GM12873 (cell line): ENCODE measurements at regions not wholly inside any gene's neighbourhood (a gene's known extent, or its start where the extent isn't known, plus 50 kb on each side); places are given as distances from the start of the nearest gene placed in this dataset.

ENCODE experiments used
- CTCF ChIP-seq: IDR thresholded peaks from 2 replicates; pipeline ENCODE4 v1.5.1; 2012; ENCODE audit warnings: low read depth, mild to moderate bottlenecking, moderate library complexity, low read length, control low read depth; ENCODE audit not compliant: insufficient read depth; ENCODE audit errors: missing control alignments

DNA sequence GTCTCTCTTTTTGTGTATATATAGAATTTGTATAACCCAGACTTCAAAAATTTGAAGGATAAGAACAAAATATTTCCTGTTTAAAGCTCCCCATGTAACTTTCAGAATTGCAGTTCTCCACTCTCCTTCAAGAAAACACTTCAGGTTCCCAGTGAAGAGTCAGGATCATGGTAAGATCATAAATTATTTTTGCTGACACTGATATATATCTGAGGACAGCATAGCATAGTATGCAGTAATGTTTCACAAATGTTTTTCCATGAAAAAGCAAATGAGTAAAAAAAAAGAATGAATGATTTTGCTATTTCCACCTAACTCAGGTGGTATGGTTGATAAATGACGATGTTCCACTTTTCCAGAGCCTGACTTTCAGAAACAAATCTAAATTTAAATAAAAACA, 545.6 kb upstream of the EPHA7 start:
- no peak for TF ChIP-seq CTCF

DNA sequence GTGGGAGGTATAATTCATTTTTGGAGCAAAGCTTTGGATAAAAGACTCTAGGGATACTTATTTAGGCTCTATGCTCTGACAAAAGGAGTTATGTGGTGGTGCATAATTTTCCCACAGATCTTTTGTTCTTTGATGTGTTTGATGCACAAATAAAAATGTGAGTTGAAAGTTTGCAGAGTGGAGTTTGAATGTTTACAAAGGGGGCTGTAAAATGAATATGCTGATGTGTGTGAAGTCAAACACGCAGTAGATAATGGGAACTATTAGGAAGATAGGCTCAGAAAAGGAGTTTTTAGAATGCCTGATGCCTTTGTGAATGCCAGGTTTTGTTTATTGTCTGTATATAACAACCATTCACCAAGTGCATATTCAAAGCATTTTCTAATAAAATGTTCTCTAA, 545.0 kb upstream of the EPHA7 start:
- TF ChIP-seq CTCF: no peak

GRCh38 chr6:93962566-93962965, 543.2 kb upstream of the EPHA7 start:
- TF ChIP-seq CTCF: no peak

DNA sequence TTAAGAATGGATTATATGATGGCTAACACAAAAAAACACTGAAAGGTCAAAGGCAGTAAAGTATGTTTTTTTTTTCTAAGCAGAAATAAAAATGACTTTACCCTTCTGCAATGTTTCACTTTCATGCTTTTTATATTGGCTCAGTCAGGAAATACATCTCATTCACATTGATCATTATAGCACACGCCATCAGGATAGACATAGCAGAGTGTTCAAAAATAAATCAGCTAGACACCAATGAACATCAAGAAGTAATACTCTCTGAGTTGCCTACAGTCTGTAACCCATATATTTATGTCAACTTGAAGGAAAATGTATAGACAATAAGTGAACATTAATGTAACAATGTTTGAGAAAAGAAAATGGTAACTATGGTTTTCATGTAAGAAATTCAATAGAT, 535.2 kb upstream of the EPHA7 start:
- TF ChIP-seq CTCF: no peak

- TF ChIP-seq CTCF: no peak
These were observed 524.3 kb upstream of the EPHA7 start for GRCh38 chr6:93943661-93944060.

DNA sequence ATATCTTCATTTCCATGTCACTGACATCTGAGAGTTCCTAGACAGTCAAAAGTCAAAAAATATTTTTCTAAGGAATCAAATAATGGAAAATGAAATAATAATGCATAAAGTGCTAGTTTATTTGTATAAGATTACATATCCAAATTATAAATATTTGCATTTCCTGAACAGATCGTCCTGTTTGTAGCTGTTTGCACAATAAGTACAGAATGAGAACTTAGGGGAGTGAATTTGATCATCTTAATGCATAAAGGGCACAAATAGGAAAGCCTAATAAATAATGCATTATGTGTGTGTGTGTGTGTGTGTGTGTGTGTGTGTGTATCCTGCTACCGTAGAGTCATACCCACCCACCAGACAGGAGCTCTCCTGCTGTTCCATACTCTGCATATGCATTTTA, 521.0 kb upstream of the EPHA7 start:
- TF ChIP-seq CTCF: no peak

GRCh38 chr6:93932175-93932574, 512.8 kb upstream of the EPHA7 start:
- no peak for TF ChIP-seq CTCF

- TF ChIP-seq CTCF: no peak
These were observed 508.4 kb upstream of the EPHA7 start for GRCh38 chr6:93927731-93928130.
